GM18508 (cell line): ENCODE measurements at regions not wholly inside any gene's neighbourhood (a gene's known extent, or its start where the extent isn't known, plus 50 kb on each side); places are given as distances from the start of the nearest gene placed in this dataset.
"Not testable (repeated sequence)": the region's sequence is repeated elsewhere in the genome, so short reads cannot be mapped to it uniquely, and the experiment has no call there.

ENCODE experiments used
- ATAC-seq: cut with Tn5 transposase; IDR thresholded peaks from one replicate; pipeline ENCODE4 v1.9.1; 2021; ENCODE audit warnings: moderate number of reproducible peaks; ENCODE audit not compliant: insufficient read depth, unreplicated experiment

GRCh38 chr6:164346631-164347030, 932.1 kb downstream of the QKI start:
- no peak for ATAC-seq

GRCh38 chr6:164345806-164346496, 931.4 kb downstream of the QKI start:
- ATAC-seq: no peak

- no peak for ATAC-seq
Measured at GRCh38 chr6:164345327-164345726, 930.8 kb downstream of the QKI start.

- no peak for ATAC-seq
Measured at GRCh38 chr6:164344801-164345291, 930.3 kb downstream of the QKI start.

- not testable (repeated sequence) for ATAC-seq
Measured at GRCh38 chr6:164339442-164339841, 924.9 kb downstream of the QKI start.

- no peak for ATAC-seq
Measured at GRCh38 chr6:164337925-164338397, 923.4 kb downstream of the QKI start.

- ATAC-seq: no peak
Measured at GRCh38 chr6:164337024-164337924, 922.8 kb downstream of the QKI start.

- no peak for ATAC-seq
Measured at GRCh38 chr6:164336455-164336854, 921.9 kb downstream of the QKI start.

- no peak for ATAC-seq
Measured at GRCh38 chr6:164331026-164331425, 916.5 kb downstream of the QKI start.

- no peak for ATAC-seq
Measured at GRCh38 chr6:164325168-164325567, 910.6 kb downstream of the QKI start.

- no peak for ATAC-seq
Measured at GRCh38 chr6:164322533-164322932, 908.0 kb downstream of the QKI start.

- no peak for ATAC-seq
Measured at GRCh38 chr6:164321297-164321696, 906.8 kb downstream of the QKI start.

GRCh38 chr6:164315376-164315775, 900.9 kb downstream of the QKI start:
- ATAC-seq: no peak

- ATAC-seq: no peak
Measured at GRCh38 chr6:164308339-164308738, 893.8 kb downstream of the QKI start.

GRCh38 chr6:164303102-164303964, 888.8 kb downstream of the QKI start:
- ATAC-seq: no peak

GRCh38 chr6:164296411-164296810, 881.9 kb downstream of the QKI start:
- no peak for ATAC-seq

GRCh38 chr6:164294047-164294784, 879.7 kb downstream of the QKI start:
- ATAC-seq: no peak

GRCh38 chr6:164291224-164291623, 876.7 kb downstream of the QKI start:
- no peak for ATAC-seq

- ATAC-seq: no peak
Measured at GRCh38 chr6:164290101-164290500, 875.6 kb downstream of the QKI start.

- no peak for ATAC-seq
Measured at GRCh38 chr6:164286011-164286410, 871.5 kb downstream of the QKI start.
